Heart right ventricle (tissue), 16 donors: ENCODE measurements at regions not wholly inside any gene's neighbourhood (a gene's known extent, or its start where the extent isn't known, plus 50 kb on each side); places are given as distances from the start of the nearest gene placed in this dataset.

Source experiments
- ATAC-seq, 8 donors: fragments of 200-7000 bp; cut with Tn5 transposase; one replicate each; pipeline ENCODE4 v1.9.1; 2020; ENCODE audit warnings: mild to moderate bottlenecking in 8 of 8, moderate library complexity in 8 of 8, moderate number of reproducible peaks in 1 of 8
- DNase-seq, 2 donors: peaks; one replicate each; pipeline ENCODE4 v3.0.0-alpha.2; 2020
- H3K27ac ChIP-seq, 10 donors: fragments of 200-600 bp; sonication (generic) in 2 of 10; one replicate each; pipeline versions ENCODE4 v1.5.0 to v1.8.0; 2020 to 2022; ENCODE audit warnings: mild to moderate bottlenecking in 3 of 10
- H3K27me3 ChIP-seq, 7 donors: fragments of 200-600 bp; one replicate each; pipeline ENCODE4 v1.8.0; 2021 to 2022; ENCODE audit warnings: mild to moderate bottlenecking in 2 of 7
- H3K36me3 ChIP-seq, 9 donors: fragments of 200-600 bp; sonication (generic) in 1 of 9; one replicate each; pipeline versions ENCODE4 v1.5.0 to v1.8.0; 2020 to 2022; ENCODE audit warnings: mild to moderate bottlenecking in 2 of 9
- H3K4me1 ChIP-seq, 9 donors: fragments of 200-600 bp; sonication (generic) in 1 of 9; one replicate each; pipeline versions ENCODE4 v1.5.0 to v1.8.0; 2020 to 2022; ENCODE audit warnings: mild to moderate bottlenecking in 4 of 9
- H3K4me3 ChIP-seq, 10 donors: fragments of 200-600 bp; sonication (generic) in 2 of 10; one replicate each; pipeline versions ENCODE4 v1.5.0 to v1.8.0; 2020 to 2022; ENCODE audit warnings: mild to moderate bottlenecking in 7 of 10, moderate library complexity in 2 of 10
- H3K9me3 ChIP-seq, 11 donors: fragments of 200-600 bp in 10 of 11; sonication (generic) in 2 of 11; one replicate each; pipeline versions ENCODE4 v1.5.0 to v1.8.0; 2013 to 2022; ENCODE audit warnings: mild to moderate bottlenecking in 2 of 11, control low read depth in 1 of 11, moderate library complexity in 1 of 11
- WGBS, 2 donors: extraction: QIAGEN DNeasy Blood & Tissue Kit; methylation state at CpG; one replicate each; pipeline ENCODE4 v1.1.7; 2013; ENCODE audit warnings: inconsistent platforms in 1 of 2; 5-methylcytosine and 5-hydroxymethylcytosine counted together
- intact Hi-C, 10 donors: fragments of 100-400 bp; cut with DNase I; formaldehyde crosslinking; loops; one replicate each; pipeline versions ENCODE4 v1.11.1 to v1.14.2; 2022
- TF ChIP-seq, protein P1 (sequence below), 9 donors: fragments of 200-600 bp; sonication (generic) in 2 of 9; IDR thresholded peaks; one replicate each; pipeline versions ENCODE4 v1.5.0 to v1.8.0; 2021 to 2022; ENCODE audit warnings: antibody characterized with exemption in 9 of 9, mild to moderate bottlenecking in 5 of 9, moderate library complexity in 1 of 9
- donor health status: Arrhythmogenic right ventricular cardiomyopathy.
- donor health status: ischemic (EF 13 %, LVEDD 7.1; RV severe dilation, severe dysfunction).
- donor health status: healthy with polysubstance abuse.
- donor health status: DM: no; HTN: yes; CAD: no.
- donor health status: DM: no; HTN: no; CAD: no.
- donor health status: ischemic (EF 25% LVEDD 6.9; RV normal size, moderate dysfunction).
- donor health status: ischemic (EF 25% LVEDD 5.7; RV mildly dilated, moderate dysfunction).
- donor health status: healthy.
- donor health status: DM: yes; HTN: yes; CAD: no.
- donor health status: Ischemic cardiomyopathy.
- donor health status: ischemic (EF 35%, LVEDD 5.7; RV mildly dilated, moderate dysfunction).
- donor health status: nonischemic (EF 11% LVEDD 7.7; RV severe dilation, severe dysfunction).
- donor health status: DM: yes; HTN: yes; CAD: no.
- donor health status: PGD.
- donor health status: ischemic (EF 29% LVEDD 5.4; RV normal size, mild dysfunction).
- donor health status: nonischemic (EF 23%, LVEDD 6.1; RV moderate dilation, normal function).

DNA sequence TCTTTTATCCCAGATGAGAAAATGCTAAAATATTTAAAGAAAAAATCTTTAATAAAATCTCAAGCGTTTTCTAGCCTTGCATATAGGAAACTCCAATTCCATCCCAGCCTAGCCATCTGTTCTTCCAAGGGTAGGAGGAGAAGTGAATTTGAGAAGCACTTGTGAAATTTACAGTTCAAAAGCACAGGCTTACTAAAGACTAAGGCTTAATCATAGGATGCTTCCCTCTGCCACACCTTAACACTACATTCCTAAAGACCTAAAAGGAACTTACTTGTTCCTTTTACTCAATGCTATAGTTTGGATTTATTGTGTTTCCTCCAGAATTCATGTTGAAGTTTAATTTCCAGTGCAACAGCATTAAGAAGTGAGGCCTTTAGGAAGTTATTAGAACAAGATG lies 764.8 kb upstream of the CADM2 start:
- ATAC-seq (no peak), DNase-seq (no peak)
- intact Hi-C loops, result no loop called here
- WGBS, 2 donors, result 64 to 71% methylated on average over 1 of the region's 1 CpG
- Histone ChIP-seq H3K27me3 (no peaks in the 10 kb centered on the region), H3K36me3 (no peaks in the 10 kb centered on the region), H3K9me3 (peaks cover 0 to 55% (median 7%) of the 10 kb centered on the region in 11 donors), H3K4me3 (no peak overlapping the region), H3K27ac (no peak overlapping the region), H3K4me1 (no peaks in the 10 kb centered on the region)
- TF ChIP-seq, protein P1, sequence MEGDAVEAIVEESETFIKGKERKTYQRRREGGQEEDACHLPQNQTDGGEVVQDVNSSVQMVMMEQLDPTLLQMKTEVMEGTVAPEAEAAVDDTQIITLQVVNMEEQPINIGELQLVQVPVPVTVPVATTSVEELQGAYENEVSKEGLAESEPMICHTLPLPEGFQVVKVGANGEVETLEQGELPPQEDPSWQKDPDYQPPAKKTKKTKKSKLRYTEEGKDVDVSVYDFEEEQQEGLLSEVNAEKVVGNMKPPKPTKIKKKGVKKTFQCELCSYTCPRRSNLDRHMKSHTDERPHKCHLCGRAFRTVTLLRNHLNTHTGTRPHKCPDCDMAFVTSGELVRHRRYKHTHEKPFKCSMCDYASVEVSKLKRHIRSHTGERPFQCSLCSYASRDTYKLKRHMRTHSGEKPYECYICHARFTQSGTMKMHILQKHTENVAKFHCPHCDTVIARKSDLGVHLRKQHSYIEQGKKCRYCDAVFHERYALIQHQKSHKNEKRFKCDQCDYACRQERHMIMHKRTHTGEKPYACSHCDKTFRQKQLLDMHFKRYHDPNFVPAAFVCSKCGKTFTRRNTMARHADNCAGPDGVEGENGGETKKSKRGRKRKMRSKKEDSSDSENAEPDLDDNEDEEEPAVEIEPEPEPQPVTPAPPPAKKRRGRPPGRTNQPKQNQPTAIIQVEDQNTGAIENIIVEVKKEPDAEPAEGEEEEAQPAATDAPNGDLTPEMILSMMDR (IDR thresholded peaks at IDR 0.05), result no peak

DNA sequence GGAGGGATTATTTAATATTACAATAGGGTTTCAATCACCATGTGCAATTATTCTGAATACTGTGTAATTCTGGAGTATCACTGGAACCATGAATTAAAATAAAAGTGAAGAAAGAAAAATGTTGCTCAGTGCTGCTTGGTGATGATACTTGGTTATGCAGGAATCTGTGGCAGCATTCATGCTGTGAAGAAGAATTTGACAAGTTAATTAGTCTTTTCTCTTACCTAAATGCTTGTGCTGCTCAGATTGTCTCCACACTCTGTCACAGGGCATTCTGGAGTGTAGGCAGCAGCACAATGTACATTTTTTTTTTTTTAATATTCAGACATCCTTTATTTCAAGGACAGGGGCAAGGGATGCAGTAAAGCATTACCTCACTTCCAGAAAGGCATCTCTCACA lies 749.3 kb upstream of the CADM2 start:
- Histone ChIP-seq H3K4me3 (no peak overlapping the region), H3K27ac (no peak overlapping the region), H3K4me1 (no peaks in the 10 kb centered on the region), H3K9me3 (peaks cover 0 to 22% (median 3%) of the 10 kb centered on the region in 11 donors), H3K27me3 (no peaks in the 10 kb centered on the region), H3K36me3 (no peaks in the 10 kb centered on the region)
- intact Hi-C loops, result no loop called here
- ATAC-seq, result no peak
- DNase-seq, result no peak
- TF ChIP-seq, protein P1 (IDR thresholded peaks at IDR 0.05), result no peak

- H3K27ac ChIP-seq, result no peak overlapping the region
- no peaks in the 10 kb centered on the region for H3K27me3 ChIP-seq
- H3K4me3 ChIP-seq, result no peak overlapping the region
- intact Hi-C loops, result no loop called here
- TF ChIP-seq, protein P1 (IDR thresholded peaks at IDR 0.05), result no peak
- H3K9me3 ChIP-seq, result peaks cover 0 to 58% (median 6%) of the 10 kb centered on the region in 11 donors
- H3K36me3 ChIP-seq, result no peaks in the 10 kb centered on the region
- DNase-seq (no peak), ATAC-seq (no peak)
- H3K4me1 ChIP-seq, result no peaks in the 10 kb centered on the region
These were observed 735.3 kb upstream of the CADM2 start for GRCh38 chr3:84223512-84223911.

DNA sequence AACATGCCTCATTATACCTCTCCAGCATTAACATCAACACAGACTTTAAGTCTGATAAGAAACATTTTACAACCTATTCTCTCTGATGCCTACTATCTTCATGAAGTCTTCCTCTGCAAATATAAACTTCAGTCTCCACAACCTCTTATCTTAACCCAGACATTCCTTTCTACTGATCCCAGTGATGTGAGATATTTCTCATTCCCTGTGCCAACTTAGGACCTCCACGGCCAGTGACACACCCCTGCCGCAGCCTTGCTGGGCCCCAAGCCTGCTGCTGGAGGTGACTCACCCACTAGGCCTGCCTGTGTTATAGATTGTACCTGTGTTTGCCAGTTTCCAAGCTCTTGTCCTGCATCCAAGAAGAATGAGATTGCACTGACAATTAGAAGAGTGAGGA lies 734.5 kb upstream of the CADM2 start:
- TF ChIP-seq, protein P1 (IDR thresholded peaks at IDR 0.05), result no peak
- H3K4me1 ChIP-seq, result no peaks in the 10 kb centered on the region
- 70 to 80% methylated on average over 2 of the region's 2 CpGs for WGBS, 2 donors
- H3K9me3 ChIP-seq, result peaks cover 0 to 58% (median 6%) of the 10 kb centered on the region in 11 donors
- H3K27me3 ChIP-seq, result no peaks in the 10 kb centered on the region
- ATAC-seq (no peak), DNase-seq (no peak)
- H3K4me3 ChIP-seq, result no peak overlapping the region
- no peak overlapping the region for H3K27ac ChIP-seq
- H3K36me3 ChIP-seq, result no peaks in the 10 kb centered on the region
- intact Hi-C loops, result no loop called here

DNA sequence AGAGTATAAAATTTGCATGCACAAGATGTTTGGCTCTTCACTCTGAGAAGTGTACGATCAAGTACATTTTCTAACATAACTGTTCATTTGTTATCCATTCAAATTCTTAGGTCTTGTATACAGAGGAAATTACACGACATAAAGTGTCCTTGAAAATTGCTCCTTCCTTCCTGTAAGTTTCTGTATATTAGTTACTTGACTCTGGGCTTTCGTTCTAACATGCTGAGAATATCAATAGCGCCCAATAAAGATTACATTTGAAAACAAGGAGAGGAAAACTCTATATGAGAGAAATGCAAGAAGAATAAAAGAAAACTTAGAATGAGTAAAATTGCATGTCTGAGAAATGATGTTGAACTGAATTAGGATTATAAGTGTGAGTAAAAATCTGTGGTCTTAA lies 722.5 kb upstream of the CADM2 start:
- no peak for ATAC-seq
- H3K27me3 ChIP-seq, result no peaks in the 10 kb centered on the region
- H3K36me3 ChIP-seq, result no peaks in the 10 kb centered on the region
- TF ChIP-seq, protein P1 (IDR thresholded peaks at IDR 0.05), result no peak
- WGBS, 2 donors, result 73 to 79% methylated on average over 4 of the region's 4 CpGs
- H3K4me3 ChIP-seq, result no peak overlapping the region
- DNase-seq, result no peak
- intact Hi-C loops, result no loop called here
- H3K9me3 ChIP-seq, result peaks cover 0 to 50% (median 0%) of the 10 kb centered on the region in 11 donors
- no peaks in the 10 kb centered on the region for H3K4me1 ChIP-seq
- no peak overlapping the region for H3K27ac ChIP-seq
